MM.1S (cell line): ENCODE measurements at regions not wholly inside any gene's neighbourhood (a gene's known extent, or its start where the extent isn't known, plus 50 kb on each side); places are given as distances from the start of the nearest gene placed in this dataset.

Source experiments
- EZH2 ChIP-seq: fragments of 300-600 bp; sonication (generic); optimal IDR thresholded peaks from 2 replicates; pipeline ENCODE3; 2017; ENCODE audit warnings: low read depth, mild to moderate bottlenecking, antibody characterized with exemption, low read length, mixed read lengths
- TF ChIP-seq, protein P1 (sequence below): fragments of 300-600 bp; sonication (generic); IDR thresholded peaks from 2 replicates; pipeline ENCODE4 v1.5.1; 2016; ENCODE audit warnings: antibody characterized with exemption, low read length, mixed read lengths

DNA sequence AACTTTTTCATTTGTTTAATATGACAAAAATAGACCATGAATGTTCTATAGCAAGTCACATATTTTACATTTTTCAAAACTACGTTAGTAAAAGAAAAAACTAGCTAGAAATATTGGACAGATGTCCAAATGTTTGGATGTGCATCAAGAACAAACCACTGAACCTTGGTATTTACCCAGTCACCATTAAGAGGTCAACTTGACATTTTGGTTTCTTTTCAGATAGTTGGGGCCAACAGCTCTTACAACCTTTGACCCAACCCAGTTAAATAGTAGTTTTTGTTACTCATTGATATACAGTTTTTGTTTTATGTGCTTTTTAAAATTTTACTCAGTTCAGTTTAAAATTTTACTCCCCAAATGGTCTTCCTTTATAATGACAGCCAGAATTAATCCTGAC, 238.7 kb upstream of the TET2 start:
- TF ChIP-seq, protein P1, sequence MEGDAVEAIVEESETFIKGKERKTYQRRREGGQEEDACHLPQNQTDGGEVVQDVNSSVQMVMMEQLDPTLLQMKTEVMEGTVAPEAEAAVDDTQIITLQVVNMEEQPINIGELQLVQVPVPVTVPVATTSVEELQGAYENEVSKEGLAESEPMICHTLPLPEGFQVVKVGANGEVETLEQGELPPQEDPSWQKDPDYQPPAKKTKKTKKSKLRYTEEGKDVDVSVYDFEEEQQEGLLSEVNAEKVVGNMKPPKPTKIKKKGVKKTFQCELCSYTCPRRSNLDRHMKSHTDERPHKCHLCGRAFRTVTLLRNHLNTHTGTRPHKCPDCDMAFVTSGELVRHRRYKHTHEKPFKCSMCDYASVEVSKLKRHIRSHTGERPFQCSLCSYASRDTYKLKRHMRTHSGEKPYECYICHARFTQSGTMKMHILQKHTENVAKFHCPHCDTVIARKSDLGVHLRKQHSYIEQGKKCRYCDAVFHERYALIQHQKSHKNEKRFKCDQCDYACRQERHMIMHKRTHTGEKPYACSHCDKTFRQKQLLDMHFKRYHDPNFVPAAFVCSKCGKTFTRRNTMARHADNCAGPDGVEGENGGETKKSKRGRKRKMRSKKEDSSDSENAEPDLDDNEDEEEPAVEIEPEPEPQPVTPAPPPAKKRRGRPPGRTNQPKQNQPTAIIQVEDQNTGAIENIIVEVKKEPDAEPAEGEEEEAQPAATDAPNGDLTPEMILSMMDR: no peak
- TF ChIP-seq EZH2: no peak
